CD8-positive, alpha-beta memory T cell (primary cell): ENCODE measurements at regions not wholly inside any gene's neighbourhood (a gene's known extent, or its start where the extent isn't known, plus 50 kb on each side); places are given as distances from the start of the nearest gene placed in this dataset.
A peak's percentile ranks its signal among the peaks of the same experiment; 100 is the strongest.

ENCODE experiments used
- CTCF ChIA-PET: fragments of 350-600 bp; sonication (Branson Sonifier 250); formaldehyde crosslinking; loops from one replicate; lab custom pipeline; 2021; ENCODE audit warnings: antibody characterized with exemption; lab: Charles Lee
- POLR2A ChIA-PET: fragments of 350-600 bp; sonication (Branson Sonifier 250); formaldehyde crosslinking; loops from one replicate; lab custom pipeline; 2021; ENCODE audit warnings: antibody characterized with exemption; lab: Charles Lee
- DNase-seq, 5 donors: peaks; one replicate each; pipeline versions ENCODE4 v3.0.0 to v3.0.0-alpha.2; 2020 to 2022; ENCODE audit warnings: mixed read lengths in 1 of 5
- H3K27ac ChIP-seq: one replicate; pipeline ENCODE4 v1.7.0; 2013; ENCODE audit warnings: low read depth, mild to moderate bottlenecking, low read length, moderate library complexity
- H3K27me3 ChIP-seq: 2 replicates; pipeline ENCODE4 v1.7.0; 2013; ENCODE audit warnings: low read length, mild to moderate bottlenecking; ENCODE audit not compliant: insufficient read depth, poor library complexity, severe bottlenecking
- H3K36me3 ChIP-seq: 2 replicates; pipeline ENCODE4 v1.7.0; 2013; ENCODE audit warnings: mild to moderate bottlenecking, low read length, moderate library complexity; ENCODE audit not compliant: insufficient read depth
- H3K4me1 ChIP-seq: 2 replicates; pipeline ENCODE4 v1.7.0; 2013; ENCODE audit warnings: mild to moderate bottlenecking, low read length, moderate library complexity; ENCODE audit not compliant: insufficient read depth
- H3K4me3 ChIP-seq: 2 replicates; pipeline ENCODE4 v1.7.0; 2013; ENCODE audit warnings: mild to moderate bottlenecking, low read length
- H3K9me3 ChIP-seq: 2 replicates; pipeline ENCODE4 v1.7.0; 2013; ENCODE audit warnings: mild to moderate bottlenecking, low read length
- H3K27ac Mint-ChIP-seq, 8 donors: one replicate each; pipeline ENCODE4 v1.8.0; 2020 to 2021; ENCODE audit warnings: mixed read lengths in 8 of 8, mild to moderate bottlenecking in 6 of 8, inconsistent platforms in 3 of 8, moderate library complexity in 3 of 8
- H3K27me3 Mint-ChIP-seq, 2 donors: one replicate each; pipeline ENCODE4 v1.8.0; 2020 to 2021; ENCODE audit warnings: mixed read lengths in 2 of 2, mild to moderate bottlenecking in 1 of 2, moderate library complexity in 1 of 2
- H3K36me3 Mint-ChIP-seq, 3 donors: one replicate each; pipeline ENCODE4 v1.8.0; 2020 to 2021; ENCODE audit warnings: mixed read lengths in 3 of 3, inconsistent platforms in 1 of 3, mild to moderate bottlenecking in 1 of 3
- H3K4me1 Mint-ChIP-seq, 3 donors: one replicate each; pipeline ENCODE4 v1.8.0; 2020 to 2021; ENCODE audit warnings: mixed read lengths in 3 of 3, inconsistent platforms in 1 of 3, mild to moderate bottlenecking in 1 of 3
- H3K4me3 Mint-ChIP-seq, 7 donors: one replicate each; pipeline ENCODE4 v1.8.0; 2020 to 2021; ENCODE audit warnings: mixed read lengths in 7 of 7, mild to moderate bottlenecking in 6 of 7, moderate library complexity in 4 of 7, inconsistent platforms in 2 of 7
- H3K9me3 Mint-ChIP-seq, 5 donors: one replicate each; pipeline ENCODE4 v1.8.0; 2020 to 2022; ENCODE audit warnings: mixed read lengths in 5 of 5, mild to moderate bottlenecking in 3 of 5, moderate library complexity in 2 of 5, inconsistent platforms in 1 of 5

GRCh38 chr6:132993738-132994137 lies 179.4 kb downstream of the RPS12 start:
- no peak overlapping the region for H3K4me3 Mint-ChIP-seq
- H3K4me1 Mint-ChIP-seq: no peaks in the 10 kb centered on the region
- POLR2A ChIA-PET: no interaction called here
- no peak overlapping the region for H3K27ac ChIP-seq
- DNase-seq: no peak
- no peak overlapping the region for H3K27ac Mint-ChIP-seq
- peaks cover 0 to 1% (median 0%) of the 10 kb centered on the region in 5 donors for H3K9me3 Mint-ChIP-seq
- no peaks in the 10 kb centered on the region for H3K9me3 ChIP-seq
- no peak overlapping the region for H3K4me3 ChIP-seq
- no peaks in the 10 kb centered on the region for H3K4me1 ChIP-seq
- CTCF ChIA-PET: no interaction called here
- H3K36me3 Mint-ChIP-seq: no peaks in the 10 kb centered on the region
- H3K36me3 ChIP-seq: no peaks in the 10 kb centered on the region
- no peaks in the 10 kb centered on the region for H3K27me3 ChIP-seq
- H3K27me3 Mint-ChIP-seq: peaks cover 4 to 9% of the 10 kb centered on the region in 2 donors

DNA sequence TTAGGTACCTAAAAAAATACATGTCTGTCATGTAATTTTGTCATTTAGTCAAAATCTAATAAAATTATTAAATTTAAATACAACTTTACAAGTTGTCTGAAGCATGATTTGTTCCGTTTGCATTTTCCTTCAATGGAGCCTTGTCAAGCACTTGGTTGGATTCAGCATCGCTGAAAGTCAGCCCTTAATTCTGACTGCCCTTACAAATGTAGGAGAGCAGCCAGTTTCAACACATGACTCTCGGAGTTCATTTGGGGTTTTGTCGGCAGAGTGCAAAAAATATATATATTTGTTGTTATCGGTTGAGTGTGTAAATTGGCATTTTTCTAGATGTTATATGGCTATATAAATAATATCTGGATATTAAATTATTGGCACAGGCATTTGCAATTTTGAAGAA lies 180.6 kb downstream of the RPS12 start:
- Mint-ChIP-seq H3K36me3 (no peaks in the 10 kb centered on the region), H3K27ac (no peak overlapping the region), H3K4me3 (no peak overlapping the region), H3K4me1 (no peaks in the 10 kb centered on the region), H3K27me3 (peaks cover 3 to 5% of the 10 kb centered on the region in 2 donors), H3K9me3 (no peaks in the 10 kb centered on the region)
- no peak for DNase-seq
- Histone ChIP-seq H3K27ac (no peak overlapping the region), H3K36me3 (no peaks in the 10 kb centered on the region), H3K4me3 (no peak overlapping the region), H3K9me3 (no peaks in the 10 kb centered on the region), H3K27me3 (no peaks in the 10 kb centered on the region), H3K4me1 (no peaks in the 10 kb centered on the region)
- ChIA-PET POLR2A (no interaction called here), CTCF (no interaction called here)

DNA sequence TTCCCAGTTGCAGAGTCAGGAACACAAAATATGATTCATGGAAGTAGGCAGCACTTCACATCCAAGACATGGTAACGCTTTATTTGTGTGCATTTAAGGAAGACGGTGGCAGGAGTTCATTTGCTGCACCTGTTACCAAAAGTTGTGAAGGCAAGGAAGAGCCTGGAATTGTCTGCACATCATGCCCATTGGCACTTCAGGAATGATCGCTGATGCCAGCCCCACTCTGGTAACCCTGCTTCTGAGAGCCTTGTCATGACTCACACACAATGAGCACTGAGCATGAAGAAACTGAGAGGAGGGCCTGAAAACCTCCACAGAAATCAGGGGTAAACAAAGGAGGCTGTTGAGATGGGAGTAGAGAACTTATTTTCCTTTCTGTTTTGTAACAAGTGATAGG lies 181.1 kb downstream of the RPS12 start:
- Mint-ChIP-seq H3K9me3 (no peaks in the 10 kb centered on the region), H3K27me3 (peaks cover under 1 to 3% of the 10 kb centered on the region in 2 donors), H3K27ac (no peak overlapping the region), H3K4me3 (no peak overlapping the region), H3K4me1 (no peaks in the 10 kb centered on the region), H3K36me3 (no peaks in the 10 kb centered on the region)
- Histone ChIP-seq H3K27me3 (no peaks in the 10 kb centered on the region), H3K4me1 (no peaks in the 10 kb centered on the region), H3K4me3 (no peak overlapping the region), H3K9me3 (no peaks in the 10 kb centered on the region), H3K27ac (no peak overlapping the region), H3K36me3 (no peaks in the 10 kb centered on the region)
- ChIA-PET CTCF (no interaction called here), POLR2A (no interaction called here)
- no peak for DNase-seq

- H3K27me3 ChIP-seq: no peaks in the 10 kb centered on the region
- Mint-ChIP-seq H3K27me3 (peaks cover 0 to 1% of the 10 kb centered on the region in 2 donors), H3K4me1 (no peaks in the 10 kb centered on the region), H3K36me3 (no peaks in the 10 kb centered on the region), H3K9me3 (peaks cover 0 to 5% (median 0%) of the 10 kb centered on the region in 5 donors), H3K4me3 (no peak overlapping the region), H3K27ac (no peak overlapping the region)
- no peaks in the 10 kb centered on the region for H3K36me3 ChIP-seq
- no peak overlapping the region for H3K4me3 ChIP-seq
- no peaks in the 10 kb centered on the region for H3K4me1 ChIP-seq
- H3K9me3 ChIP-seq: no peaks in the 10 kb centered on the region
- CTCF ChIA-PET: no interaction called here
- DNase-seq: no peak
- POLR2A ChIA-PET: no interaction called here
- H3K27ac ChIP-seq: no peak overlapping the region
Observed at GRCh38 chr6:132998418-132998817, 184.0 kb downstream of the RPS12 start.

GRCh38 chr6:133001040-133001565 lies 186.7 kb downstream of the RPS12 start:
- Mint-ChIP-seq H3K27me3 (peaks cover 0 to 1% of the 10 kb centered on the region in 2 donors), H3K4me1 (no peaks in the 10 kb centered on the region), H3K27ac (no peak overlapping the region), H3K9me3 (peaks cover 0 to 5% (median 0%) of the 10 kb centered on the region in 5 donors), H3K4me3 (no peak overlapping the region), H3K36me3 (no peaks in the 10 kb centered on the region)
- Histone ChIP-seq H3K36me3 (no peaks in the 10 kb centered on the region), H3K27me3 (no peaks in the 10 kb centered on the region), H3K27ac (no peak overlapping the region), H3K4me3 (no peak overlapping the region), H3K4me1 (no peaks in the 10 kb centered on the region), H3K9me3 (no peaks in the 10 kb centered on the region)
- CTCF ChIA-PET: no interaction called here
- POLR2A ChIA-PET: no interaction called here
- no peak for DNase-seq

- no peak overlapping the region for H3K27ac Mint-ChIP-seq
- no peaks in the 10 kb centered on the region for H3K36me3 Mint-ChIP-seq
- no peak for DNase-seq
- no peak overlapping the region for H3K27ac ChIP-seq
- no peaks in the 10 kb centered on the region for H3K4me1 ChIP-seq
- H3K27me3 Mint-ChIP-seq: peaks cover 0 to 3% of the 10 kb centered on the region in 2 donors
- no peak overlapping the region for H3K4me3 Mint-ChIP-seq
- no peak overlapping the region for H3K4me3 ChIP-seq
- H3K9me3 Mint-ChIP-seq: peaks cover 0 to 5% (median 0%) of the 10 kb centered on the region in 5 donors
- H3K27me3 ChIP-seq: no peaks in the 10 kb centered on the region
- ChIA-PET CTCF (no interaction called here), POLR2A (no interaction called here)
- no peaks in the 10 kb centered on the region for H3K9me3 ChIP-seq
- H3K4me1 Mint-ChIP-seq: no peaks in the 10 kb centered on the region
- H3K36me3 ChIP-seq: no peaks in the 10 kb centered on the region
Observed at GRCh38 chr6:133004304-133004884, 190.0 kb downstream of the RPS12 start.

- Histone ChIP-seq H3K4me3 (no peak overlapping the region), H3K9me3 (no peaks in the 10 kb centered on the region), H3K36me3 (no peaks in the 10 kb centered on the region), H3K4me1 (no peaks in the 10 kb centered on the region), H3K27me3 (no peaks in the 10 kb centered on the region), H3K27ac (no peak overlapping the region)
- Mint-ChIP-seq H3K27me3 (peaks cover 3 to 15% of the 10 kb centered on the region in 2 donors), H3K4me1 (no peaks in the 10 kb centered on the region), H3K36me3 (no peaks in the 10 kb centered on the region), H3K4me3 (no peak overlapping the region), H3K9me3 (peaks cover 0 to 3% (median 0%) of the 10 kb centered on the region in 5 donors), H3K27ac (peak overlapping the region in 1 of 8 donors; percentile 47)
- ChIA-PET POLR2A (no interaction called here), CTCF (no interaction called here)
- DNase-seq: no peak
Observed at GRCh38 chr6:133012774-133013173, 198.4 kb downstream of the RPS12 start.

GRCh38 chr6:133016631-133017030 lies 202.3 kb downstream of the RPS12 start:
- peaks cover 3 to 7% of the 10 kb centered on the region in 2 donors for H3K27me3 Mint-ChIP-seq
- H3K4me3 ChIP-seq: no peak overlapping the region
- H3K4me1 Mint-ChIP-seq: no peaks in the 10 kb centered on the region
- CTCF ChIA-PET: no interaction called here
- H3K9me3 ChIP-seq: no peaks in the 10 kb centered on the region
- H3K27me3 ChIP-seq: no peaks in the 10 kb centered on the region
- no peaks in the 10 kb centered on the region for H3K4me1 ChIP-seq
- H3K36me3 ChIP-seq: no peaks in the 10 kb centered on the region
- no peak for DNase-seq
- no peak overlapping the region for H3K27ac Mint-ChIP-seq
- no peak overlapping the region for H3K4me3 Mint-ChIP-seq
- POLR2A ChIA-PET: no interaction called here
- no peaks in the 10 kb centered on the region for H3K36me3 Mint-ChIP-seq
- H3K27ac ChIP-seq: no peak overlapping the region
- no peaks in the 10 kb centered on the region for H3K9me3 Mint-ChIP-seq
